ENCODE measurements at regions not wholly inside any gene's neighbourhood (a gene's known extent, or its start where the extent isn't known, plus 50 kb on each side); places are given as distances from the start of the nearest gene placed in this dataset.

- DNase-seq (ENCODE audit: low read depth, low spot score): no peak
Measured at GRCh38 chr21:36532769-36533467, 53.0 kb upstream of the CLDN14 start.

GRCh38 chr21:36533468-36533848, 53.5 kb upstream of the CLDN14 start:
- no peak for DNase-seq (ENCODE audit: low read depth, low spot score)
- H3K27ac ChIP-seq: no peak overlapping the region

More at GRCh38 chr21:36532769-36533467, 53.0 kb upstream of the CLDN14 start:
- no peak overlapping the region for H3K27ac ChIP-seq

- no peak for DNase-seq (ENCODE audit: low read depth, low spot score)
Measured at GRCh38 chr21:36534656-36535055, 54.7 kb upstream of the CLDN14 start.

GRCh38 chr21:36535618-36536241, 55.8 kb upstream of the CLDN14 start:
- H3K27ac ChIP-seq: no peak overlapping the region
- DNase-seq (ENCODE audit: low read depth, low spot score): no peak

More at GRCh38 chr21:36534656-36535055, 54.7 kb upstream of the CLDN14 start:
- H3K27ac ChIP-seq: no peak overlapping the region

- no peak for DNase-seq (ENCODE audit: low read depth, low spot score)
- H3K27ac ChIP-seq: no peak overlapping the region
Measured at GRCh38 chr21:36538761-36539160, 58.8 kb upstream of the CLDN14 start.

- no peak overlapping the region for H3K27ac ChIP-seq
- no peak for DNase-seq (ENCODE audit: low read depth, low spot score)
Measured at GRCh38 chr21:36539434-36540150, 59.7 kb upstream of the CLDN14 start.

GRCh38 chr21:36540700-36541099, 60.8 kb upstream of the CLDN14 start:
- no peak for DNase-seq (ENCODE audit: low read depth, low spot score)

GRCh38 chr21:36541721-36542139, 61.8 kb upstream of the CLDN14 start:
- DNase-seq (ENCODE audit: low read depth, low spot score): no peak
- H3K27ac ChIP-seq: no peak overlapping the region

More at GRCh38 chr21:36540700-36541099, 60.8 kb upstream of the CLDN14 start:
- no peak overlapping the region for H3K27ac ChIP-seq

GRCh38 chr21:36542312-36543101, 62.6 kb upstream of the CLDN14 start:
- no peak overlapping the region for H3K27ac ChIP-seq
- no peak for DNase-seq (ENCODE audit: low read depth, low spot score)

GRCh38 chr21:36543924-36544323, 64.0 kb upstream of the CLDN14 start:
- DNase-seq (ENCODE audit: low read depth, low spot score): no peak
- H3K27ac ChIP-seq: no peak overlapping the region

- H3K27ac ChIP-seq: no peak overlapping the region
- no peak for DNase-seq (ENCODE audit: low read depth, low spot score)
Measured at GRCh38 chr21:36544545-36544944, 64.6 kb upstream of the CLDN14 start.

GRCh38 chr21:36545776-36546511, 66.0 kb upstream of the CLDN14 start:
- DNase-seq (ENCODE audit: low read depth, low spot score): no peak
- H3K27ac ChIP-seq: no peak overlapping the region

- no peak for DNase-seq (ENCODE audit: low read depth, low spot score)
- H3K27ac ChIP-seq: no peak overlapping the region
Measured at GRCh38 chr21:36547464-36547863, 67.5 kb upstream of the CLDN14 start.

GRCh38 chr21:36548866-36549265, 68.9 kb upstream of the CLDN14 start:
- no peak for DNase-seq (ENCODE audit: low read depth, low spot score)
- H3K27ac ChIP-seq: no peak overlapping the region

GRCh38 chr21:36549470-36549869, 69.5 kb upstream of the CLDN14 start:
- DNase-seq (ENCODE audit: low read depth, low spot score): no peak
- no peak overlapping the region for H3K27ac ChIP-seq

- no peak for DNase-seq (ENCODE audit: low read depth, low spot score)
- H3K27ac ChIP-seq: no peak overlapping the region
Measured at GRCh38 chr21:36550761-36551160, 70.8 kb upstream of the CLDN14 start.

GRCh38 chr21:36551321-36551720, 71.4 kb upstream of the CLDN14 start:
- no peak overlapping the region for H3K27ac ChIP-seq
- no peak for DNase-seq (ENCODE audit: low read depth, low spot score)

GRCh38 chr21:36551731-36552433, 72.0 kb upstream of the CLDN14 start:
- no peak for DNase-seq (ENCODE audit: low read depth, low spot score)

GRCh38 chr21:36552434-36552785, 72.5 kb upstream of the CLDN14 start:
- no peak overlapping the region for H3K27ac ChIP-seq
- DNase-seq (ENCODE audit: low read depth, low spot score): no peak

More at GRCh38 chr21:36551731-36552433, 72.0 kb upstream of the CLDN14 start:
- no peak overlapping the region for H3K27ac ChIP-seq
